SU-DHL-6 (cell line): ENCODE measurements at regions not wholly inside any gene's neighbourhood (a gene's known extent, or its start where the extent isn't known, plus 50 kb on each side); places are given as distances from the start of the nearest gene placed in this dataset.

Source experiments
- H2AFZ ChIP-seq: fragments of 200-600 bp; sonication (generic); 2 replicates; pipeline ENCODE4 v1.6.1; 2014; ENCODE audit warnings: low read depth, mild to moderate bottlenecking, moderate library complexity, mixed read lengths, antibody characterized with exemption, low read length; ENCODE audit not compliant: severe bottlenecking
- H3F3A ChIP-seq: fragments of 200-600 bp; shearing (Covaris generic); 2 replicates; pipeline ENCODE4 v1.6.0; 2016; ENCODE audit warnings: antibody characterized with exemption, mild to moderate bottlenecking; ENCODE audit not compliant: insufficient read depth
- H3K27ac ChIP-seq: fragments of 200-600 bp; sonication (generic); 2 replicates; pipeline ENCODE4 v1.5.1; 2016; ENCODE audit warnings: low read depth, mild to moderate bottlenecking, low read length, moderate library complexity, mixed read lengths
- H3K27me3 ChIP-seq: fragments of 200-600 bp; sonication (generic), shearing (Covaris generic); 2 replicates; pipeline ENCODE4 v1.6.0; 2014; ENCODE audit warnings: mild to moderate bottlenecking, low read length
- H3K36me3 ChIP-seq: fragments of 200-600 bp; sonication (generic); 2 replicates; pipeline ENCODE4 v1.6.1; 2014; ENCODE audit warnings: mild to moderate bottlenecking, low read length, mixed read lengths
- H3K4me2 ChIP-seq: fragments of 300-600, 200-600 bp; shearing (Covaris generic), sonication (generic); 2 replicates; pipeline ENCODE4 v1.6.0; 2014; ENCODE audit warnings: low read length, low read depth, mild to moderate bottlenecking; ENCODE audit not compliant: poor library complexity, severe bottlenecking
- H3K4me3 ChIP-seq: fragments of 200-600 bp; sonication (generic); 2 replicates; pipeline ENCODE4 v1.5.1; 2014; ENCODE audit warnings: antibody characterized with exemption, low read length, mild to moderate bottlenecking, mixed read lengths; ENCODE audit not compliant: insufficient read depth, poor library complexity, severe bottlenecking
- H3K79me2 ChIP-seq: fragments of 200-600 bp; sonication (generic); 2 replicates; pipeline ENCODE4 v1.6.1; 2014; ENCODE audit warnings: mild to moderate bottlenecking, low read length, moderate library complexity; ENCODE audit not compliant: insufficient read depth
- H3K9ac ChIP-seq: fragments of 200-600 bp; sonication (generic); 2 replicates; pipeline ENCODE4 v1.7.0; 2014; ENCODE audit warnings: mild to moderate bottlenecking, low read length
- H3K9me2 ChIP-seq: fragments of 200-600 bp; sonication (generic); replicated peaks from 2 replicates; pipeline ENCODE4 v1.6.1; 2014; ENCODE audit warnings: low read length; ENCODE audit not compliant: insufficient read depth
- H3K9me3 ChIP-seq: fragments of 200-600 bp; sonication (generic); 2 replicates; pipeline ENCODE4 v1.6.1; 2014; ENCODE audit warnings: low read length, mixed read lengths; ENCODE audit not compliant: insufficient read depth
- H4K20me1 ChIP-seq: fragments of 200-600 bp; sonication (generic); 2 replicates; pipeline ENCODE4 v1.6.1; 2014; ENCODE audit warnings: low read depth, mild to moderate bottlenecking, antibody characterized with exemption, low read length, moderate library complexity, mixed read lengths
- EZH2phosphoT487 ChIP-seq: fragments of 200-600 bp; sonication (generic), shearing (Covaris generic); conservative IDR thresholded peaks from 2 replicates; pipeline ENCODE4 v1.6.1; 2018; ENCODE audit warnings: mild to moderate bottlenecking, antibody characterized with exemption, low read length, moderate library complexity, mixed read lengths
- TF ChIP-seq, protein P1 (sequence below): fragments of 200-600 bp; sonication (generic); IDR thresholded peaks from one replicate; pipeline ENCODE4 v1.5.1; 2017; ENCODE audit warnings: antibody characterized with exemption, mild to moderate bottlenecking, low read length, moderate library complexity; ENCODE audit not compliant: insufficient read depth, poor library complexity, severe bottlenecking

DNA sequence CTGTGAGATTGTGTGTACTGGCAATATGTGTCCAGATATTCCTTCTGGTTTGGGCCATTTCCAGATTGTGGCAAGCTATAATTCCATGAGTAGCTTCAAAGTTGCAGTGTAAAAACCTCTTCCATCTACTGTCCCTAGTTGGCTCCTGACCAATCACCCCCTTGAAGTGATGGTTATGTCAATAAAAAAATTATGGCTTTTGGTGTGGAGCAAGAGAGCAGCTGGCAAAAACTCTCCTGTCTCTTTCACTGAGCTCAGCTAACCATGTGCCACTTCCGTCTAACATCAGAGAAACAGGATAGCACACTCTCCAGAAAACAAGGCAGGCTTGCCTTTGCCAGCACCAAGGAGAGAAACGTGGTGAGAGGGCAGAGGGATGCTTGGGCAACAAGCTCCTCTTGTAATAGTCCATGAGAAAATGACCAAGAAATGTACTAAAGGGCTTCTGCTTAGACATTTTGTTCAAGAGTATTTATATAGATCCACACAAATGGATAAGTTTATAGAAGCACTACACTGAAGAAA, 914.4 kb upstream of the SEMA6A start:
- H3K4me2 ChIP-seq, result no peak overlapping the region
- no peak overlapping the region for H3K9ac ChIP-seq
- no peaks in the 10 kb centered on the region for H4K20me1 ChIP-seq
- no peaks in the 10 kb centered on the region for H3K9me2 ChIP-seq
- no peaks in the 10 kb centered on the region for H3K79me2 ChIP-seq
- TF ChIP-seq, protein P1, sequence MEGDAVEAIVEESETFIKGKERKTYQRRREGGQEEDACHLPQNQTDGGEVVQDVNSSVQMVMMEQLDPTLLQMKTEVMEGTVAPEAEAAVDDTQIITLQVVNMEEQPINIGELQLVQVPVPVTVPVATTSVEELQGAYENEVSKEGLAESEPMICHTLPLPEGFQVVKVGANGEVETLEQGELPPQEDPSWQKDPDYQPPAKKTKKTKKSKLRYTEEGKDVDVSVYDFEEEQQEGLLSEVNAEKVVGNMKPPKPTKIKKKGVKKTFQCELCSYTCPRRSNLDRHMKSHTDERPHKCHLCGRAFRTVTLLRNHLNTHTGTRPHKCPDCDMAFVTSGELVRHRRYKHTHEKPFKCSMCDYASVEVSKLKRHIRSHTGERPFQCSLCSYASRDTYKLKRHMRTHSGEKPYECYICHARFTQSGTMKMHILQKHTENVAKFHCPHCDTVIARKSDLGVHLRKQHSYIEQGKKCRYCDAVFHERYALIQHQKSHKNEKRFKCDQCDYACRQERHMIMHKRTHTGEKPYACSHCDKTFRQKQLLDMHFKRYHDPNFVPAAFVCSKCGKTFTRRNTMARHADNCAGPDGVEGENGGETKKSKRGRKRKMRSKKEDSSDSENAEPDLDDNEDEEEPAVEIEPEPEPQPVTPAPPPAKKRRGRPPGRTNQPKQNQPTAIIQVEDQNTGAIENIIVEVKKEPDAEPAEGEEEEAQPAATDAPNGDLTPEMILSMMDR, result no peak
- TF ChIP-seq EZH2phosphoT487, result no peak
- H3K4me3 ChIP-seq, result no peak overlapping the region
- H2AFZ ChIP-seq, result no peak overlapping the region
- no peaks in the 10 kb centered on the region for H3F3A ChIP-seq
- no peak overlapping the region for H3K27ac ChIP-seq
- no peaks in the 10 kb centered on the region for H3K27me3 ChIP-seq
- no peaks in the 10 kb centered on the region for H3K36me3 ChIP-seq
- H3K9me3 ChIP-seq, result no peaks in the 10 kb centered on the region

DNA sequence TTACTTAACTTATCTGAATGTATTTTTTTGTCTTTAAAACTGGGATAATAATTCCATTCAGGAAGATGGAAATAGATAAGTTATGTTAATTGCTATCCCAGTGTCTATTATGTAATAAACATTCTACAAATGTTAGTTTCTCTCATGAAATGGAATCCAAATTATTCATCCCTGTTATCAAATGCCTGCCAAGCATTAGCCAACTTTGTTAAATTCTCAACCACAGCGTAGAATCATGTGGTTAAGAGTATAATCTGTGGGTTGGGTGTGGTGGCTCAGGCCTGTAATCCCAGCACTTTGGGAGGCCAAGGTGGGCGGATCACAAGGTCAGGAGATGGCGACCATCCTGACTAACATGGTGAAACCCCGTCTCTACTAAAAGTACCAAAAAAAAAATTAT, 912.9 kb upstream of the SEMA6A start:
- Histone ChIP-seq H3K4me2 (no peak overlapping the region), H2AFZ (no peak overlapping the region), H3K27ac (no peak overlapping the region), H3F3A (no peaks in the 10 kb centered on the region), H3K4me3 (no peak overlapping the region), H3K9me2 (no peaks in the 10 kb centered on the region), H3K9ac (no peak overlapping the region), H4K20me1 (no peaks in the 10 kb centered on the region), H3K79me2 (no peaks in the 10 kb centered on the region), H3K9me3 (no peaks in the 10 kb centered on the region), H3K27me3 (no peaks in the 10 kb centered on the region), H3K36me3 (no peaks in the 10 kb centered on the region)
- TF ChIP-seq, protein P1, result no peak
- TF ChIP-seq EZH2phosphoT487, result no peak

DNA sequence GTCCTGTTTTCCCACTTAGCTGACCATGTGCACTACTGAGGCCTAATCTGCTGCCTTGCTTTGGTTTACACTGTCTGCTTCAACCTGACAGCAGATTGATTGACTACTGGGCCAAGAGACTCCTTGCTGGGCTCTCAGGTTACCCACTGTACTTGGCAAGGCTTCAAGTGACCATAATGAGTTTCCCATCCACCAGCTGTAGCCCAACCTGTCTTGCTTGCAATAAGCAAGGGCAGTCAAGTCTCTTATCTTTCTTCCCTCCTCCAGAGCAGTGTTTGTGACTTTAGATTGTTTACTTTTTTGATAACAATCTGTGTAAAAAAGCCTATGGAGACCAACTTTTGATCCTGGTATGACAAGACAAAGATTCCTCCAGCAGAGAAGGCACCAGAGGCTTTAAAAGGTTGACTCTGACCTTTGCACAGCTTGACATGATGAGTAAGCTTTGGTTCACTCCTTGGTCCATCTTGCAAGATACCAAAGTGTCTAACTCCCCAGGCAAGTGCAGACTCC, 912.3 kb upstream of the SEMA6A start:
- H2AFZ ChIP-seq, result no peak overlapping the region
- no peaks in the 10 kb centered on the region for H3K79me2 ChIP-seq
- no peaks in the 10 kb centered on the region for H4K20me1 ChIP-seq
- no peak overlapping the region for H3K9ac ChIP-seq
- H3K4me3 ChIP-seq, result no peak overlapping the region
- no peak overlapping the region for H3K27ac ChIP-seq
- no peaks in the 10 kb centered on the region for H3K9me2 ChIP-seq
- no peak overlapping the region for H3K4me2 ChIP-seq
- H3K9me3 ChIP-seq, result no peaks in the 10 kb centered on the region
- H3F3A ChIP-seq, result no peaks in the 10 kb centered on the region
- TF ChIP-seq, protein P1, result no peak
- TF ChIP-seq EZH2phosphoT487, result no peak
- H3K27me3 ChIP-seq, result no peaks in the 10 kb centered on the region
- H3K36me3 ChIP-seq, result no peaks in the 10 kb centered on the region
